ENCODE measurements at regions not wholly inside any gene's neighbourhood (a gene's known extent, or its start where the extent isn't known, plus 50 kb on each side); places are given as distances from the start of the nearest gene placed in this dataset.

GRCh38 chr7:45343746-45344145 is 186.2 kb downstream of the RAMP3 start:
- TF ChIP-seq, protein P1, sequence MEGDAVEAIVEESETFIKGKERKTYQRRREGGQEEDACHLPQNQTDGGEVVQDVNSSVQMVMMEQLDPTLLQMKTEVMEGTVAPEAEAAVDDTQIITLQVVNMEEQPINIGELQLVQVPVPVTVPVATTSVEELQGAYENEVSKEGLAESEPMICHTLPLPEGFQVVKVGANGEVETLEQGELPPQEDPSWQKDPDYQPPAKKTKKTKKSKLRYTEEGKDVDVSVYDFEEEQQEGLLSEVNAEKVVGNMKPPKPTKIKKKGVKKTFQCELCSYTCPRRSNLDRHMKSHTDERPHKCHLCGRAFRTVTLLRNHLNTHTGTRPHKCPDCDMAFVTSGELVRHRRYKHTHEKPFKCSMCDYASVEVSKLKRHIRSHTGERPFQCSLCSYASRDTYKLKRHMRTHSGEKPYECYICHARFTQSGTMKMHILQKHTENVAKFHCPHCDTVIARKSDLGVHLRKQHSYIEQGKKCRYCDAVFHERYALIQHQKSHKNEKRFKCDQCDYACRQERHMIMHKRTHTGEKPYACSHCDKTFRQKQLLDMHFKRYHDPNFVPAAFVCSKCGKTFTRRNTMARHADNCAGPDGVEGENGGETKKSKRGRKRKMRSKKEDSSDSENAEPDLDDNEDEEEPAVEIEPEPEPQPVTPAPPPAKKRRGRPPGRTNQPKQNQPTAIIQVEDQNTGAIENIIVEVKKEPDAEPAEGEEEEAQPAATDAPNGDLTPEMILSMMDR (IDR thresholded peaks at IDR 0.05) = no peak
- no peak for TF ChIP-seq EP300 (IDR thresholded peaks at IDR 0.05)
- no peak for TF ChIP-seq POLR2A (IDR thresholded peaks at IDR 0.05)

Data from ovary (tissue), 3 donors.